ENCODE measurements at regions not wholly inside any gene's neighbourhood (a gene's known extent, or its start where the extent isn't known, plus 50 kb on each side); places are given as distances from the start of the nearest gene placed in this dataset.

- no peaks in the 10 kb centered on the region for H3K9me3 Mint-ChIP-seq
- H3K4me1 Mint-ChIP-seq, result peaks cover 17 to 24% (median 20%) of the 10 kb centered on the region in 4 donors
- H3K27me3 Mint-ChIP-seq, result peaks cover 0 to 7% (median 0%) of the 10 kb centered on the region in 5 donors
- H3K27ac Mint-ChIP-seq, result no peak overlapping the region
- ATAC-seq (no peak), DNase-seq (no peak)
- POLR2A ChIA-PET, result no interaction called here
- no peak overlapping the region for H3K4me3 Mint-ChIP-seq
- no peaks in the 10 kb centered on the region for H3K36me3 Mint-ChIP-seq
These were observed 312.1 kb downstream of the CDH26 start for GRCh38 chr20:60270341-60270740.

- Mint-ChIP-seq H3K36me3 (no peaks in the 10 kb centered on the region), H3K4me3 (no peak overlapping the region), H3K9me3 (no peaks in the 10 kb centered on the region), H3K27ac (peak overlapping the region in 1 of 10 donors; percentile 29), H3K4me1 (peaks cover 5 to 11% (median 9%) of the 10 kb centered on the region in 4 donors), H3K27me3 (peaks cover 0 to 7% (median 0%) of the 10 kb centered on the region in 5 donors)
- ATAC-seq (no peak), DNase-seq (no peak)
- POLR2A ChIA-PET, result no interaction called here
These were observed 313.4 kb downstream of the CDH26 start for GRCh38 chr20:60271597-60271996.

GRCh38 chr20:60272790-60273189, 314.6 kb downstream of the CDH26 start:
- POLR2A ChIA-PET, result no interaction called here
- H3K4me1 Mint-ChIP-seq, result peaks cover 0 to 2% (median under 1%) of the 10 kb centered on the region in 4 donors
- no peak for ATAC-seq

GRCh38 chr20:60274717-60275116, 316.5 kb downstream of the CDH26 start:
- no peaks in the 10 kb centered on the region for H3K9me3 Mint-ChIP-seq
- H3K27me3 Mint-ChIP-seq, result peaks cover 0 to 7% (median 0%) of the 10 kb centered on the region in 5 donors
- H3K36me3 Mint-ChIP-seq, result no peaks in the 10 kb centered on the region
- POLR2A ChIA-PET, result no interaction called here
- H3K4me3 Mint-ChIP-seq, result no peak overlapping the region
- DNase-seq (no peak), ATAC-seq (no peak)
- H3K27ac Mint-ChIP-seq, result no peak overlapping the region
- peaks cover 0 to 2% (median 0%) of the 10 kb centered on the region in 4 donors for H3K4me1 Mint-ChIP-seq

More at GRCh38 chr20:60272790-60273189, 314.6 kb downstream of the CDH26 start:
- peaks cover 0 to 7% (median 0%) of the 10 kb centered on the region in 5 donors for H3K27me3 Mint-ChIP-seq
- DNase-seq, result no peak
- H3K4me3 Mint-ChIP-seq, result no peak overlapping the region
- H3K9me3 Mint-ChIP-seq, result no peaks in the 10 kb centered on the region
- no peaks in the 10 kb centered on the region for H3K36me3 Mint-ChIP-seq
- no peak overlapping the region for H3K27ac Mint-ChIP-seq

GRCh38 chr20:60281295-60281694, 323.1 kb downstream of the CDH26 start:
- peaks cover 0 to 2% (median 0%) of the 10 kb centered on the region in 5 donors for H3K27me3 Mint-ChIP-seq
- H3K4me1 Mint-ChIP-seq, result no peaks in the 10 kb centered on the region
- H3K4me3 Mint-ChIP-seq, result no peak overlapping the region
- ATAC-seq, result no peak
- peaks cover 0 to 16% (median 9%) of the 10 kb centered on the region in 3 donors for H3K36me3 Mint-ChIP-seq
- H3K27ac Mint-ChIP-seq, result no peak overlapping the region
- POLR2A ChIA-PET, result no interaction called here
- peaks cover 0 to 18% (median 11%) of the 10 kb centered on the region in 9 donors for H3K9me3 Mint-ChIP-seq
- no peak for DNase-seq

GRCh38 chr20:60283281-60283680, 325.1 kb downstream of the CDH26 start:
- peaks cover 0 to 2% (median 0%) of the 10 kb centered on the region in 5 donors for H3K27me3 Mint-ChIP-seq
- no peaks in the 10 kb centered on the region for H3K4me1 Mint-ChIP-seq
- DNase-seq (no peak), ATAC-seq (no peak)
- POLR2A ChIA-PET, result no interaction called here
- H3K27ac Mint-ChIP-seq, result no peak overlapping the region
- H3K36me3 Mint-ChIP-seq, result peaks cover 0 to 17% (median 9%) of the 10 kb centered on the region in 3 donors
- no peak overlapping the region for H3K4me3 Mint-ChIP-seq
- peaks cover 0 to 24% (median 11%) of the 10 kb centered on the region in 9 donors for H3K9me3 Mint-ChIP-seq

- Mint-ChIP-seq H3K36me3 (peaks cover 0 to 27% (median 23%) of the 10 kb centered on the region in 3 donors), H3K4me1 (no peaks in the 10 kb centered on the region), H3K4me3 (no peak overlapping the region), H3K27ac (no peak overlapping the region), H3K9me3 (peaks cover 13 to 51% (median 28%) of the 10 kb centered on the region in 9 donors), H3K27me3 (peaks cover 0 to 2% (median 0%) of the 10 kb centered on the region in 5 donors)
- ATAC-seq (no peak), DNase-seq (no peak)
- POLR2A ChIA-PET, result no interaction called here
These were observed 328.5 kb downstream of the CDH26 start for GRCh38 chr20:60286764-60287163.

GRCh38 chr20:60288945-60289344, 330.7 kb downstream of the CDH26 start:
- peaks cover 0 to 2% (median 0%) of the 10 kb centered on the region in 5 donors for H3K27me3 Mint-ChIP-seq
- H3K9me3 Mint-ChIP-seq, result peaks cover 11 to 46% (median 25%) of the 10 kb centered on the region in 9 donors
- ATAC-seq (no peak), DNase-seq (no peak)
- POLR2A ChIA-PET, result no interaction called here
- H3K27ac Mint-ChIP-seq, result no peak overlapping the region
- H3K4me3 Mint-ChIP-seq, result no peak overlapping the region
- peaks cover 0 to 2% (median 0%) of the 10 kb centered on the region in 4 donors for H3K4me1 Mint-ChIP-seq
- H3K36me3 Mint-ChIP-seq, result peaks cover 0 to 30% (median 22%) of the 10 kb centered on the region in 3 donors

GRCh38 chr20:60292001-60292520, 333.8 kb downstream of the CDH26 start:
- ATAC-seq, result no peak
- Mint-ChIP-seq H3K9me3 (peaks cover 7 to 39% (median 23%) of the 10 kb centered on the region in 9 donors), H3K27me3 (peaks cover 0 to 4% (median 0%) of the 10 kb centered on the region in 5 donors), H3K27ac (no peak overlapping the region), H3K4me3 (no peak overlapping the region), H3K36me3 (peaks cover 0 to 28% (median 10%) of the 10 kb centered on the region in 3 donors), H3K4me1 (peaks cover 4 to 12% (median 7%) of the 10 kb centered on the region in 4 donors)
- no peak for DNase-seq
- POLR2A ChIA-PET, result no interaction called here

GRCh38 chr20:60294632-60295031, 336.4 kb downstream of the CDH26 start:
- H3K27ac Mint-ChIP-seq, result peak overlapping the region in 2 of 10 donors; percentile 3 to 49
- peaks cover 0 to 17% (median 10%) of the 10 kb centered on the region in 3 donors for H3K36me3 Mint-ChIP-seq
- no peak for DNase-seq
- H3K4me3 Mint-ChIP-seq, result no peak overlapping the region
- H3K4me1 Mint-ChIP-seq, result peaks cover 4 to 12% (median 7%) of the 10 kb centered on the region in 4 donors
- ATAC-seq, result no peak
- POLR2A ChIA-PET, result no interaction called here
- H3K27me3 Mint-ChIP-seq, result peaks cover 0 to 4% (median 0%) of the 10 kb centered on the region in 5 donors
- H3K9me3 Mint-ChIP-seq, result peaks cover 7 to 34% (median 13%) of the 10 kb centered on the region in 9 donors

GRCh38 chr20:60295214-60295613, 337.0 kb downstream of the CDH26 start:
- Mint-ChIP-seq H3K9me3 (peaks cover 7 to 33% (median 12%) of the 10 kb centered on the region in 9 donors), H3K27me3 (peaks cover 0 to 4% (median 0%) of the 10 kb centered on the region in 5 donors), H3K36me3 (peaks cover 0 to 16% (median 10%) of the 10 kb centered on the region in 3 donors), H3K4me3 (no peak overlapping the region), H3K27ac (no peak overlapping the region), H3K4me1 (peaks cover 4 to 12% (median 7%) of the 10 kb centered on the region in 4 donors)
- DNase-seq (no peak), ATAC-seq (no peak)
- POLR2A ChIA-PET, result no interaction called here

- POLR2A ChIA-PET, result no interaction called here
- Mint-ChIP-seq H3K27ac (no peak overlapping the region), H3K4me3 (no peak overlapping the region), H3K9me3 (peaks cover 0 to 9% (median 0%) of the 10 kb centered on the region in 9 donors), H3K4me1 (peaks cover 4 to 10% (median 7%) of the 10 kb centered on the region in 4 donors), H3K36me3 (peaks cover 0 to 1% (median 0%) of the 10 kb centered on the region in 3 donors), H3K27me3 (peaks cover 0 to 4% (median 0%) of the 10 kb centered on the region in 5 donors)
- DNase-seq (no peak), ATAC-seq (no peak)
These were observed 339.4 kb downstream of the CDH26 start for GRCh38 chr20:60297649-60298048.

GRCh38 chr20:60298647-60299046, 340.4 kb downstream of the CDH26 start:
- DNase-seq (no peak), ATAC-seq (no peak)
- Mint-ChIP-seq H3K9me3 (peaks cover 0 to 9% (median 0%) of the 10 kb centered on the region in 9 donors), H3K4me1 (peaks cover 4 to 10% (median 7%) of the 10 kb centered on the region in 4 donors), H3K27ac (no peak overlapping the region), H3K4me3 (no peak overlapping the region), H3K27me3 (peaks cover 0 to 4% (median 0%) of the 10 kb centered on the region in 5 donors), H3K36me3 (no peaks in the 10 kb centered on the region)
- POLR2A ChIA-PET, result no interaction called here
